Ishikawa (cell line): ENCODE measurements at regions not wholly inside any gene's neighbourhood (a gene's known extent, or its start where the extent isn't known, plus 50 kb on each side); places are given as distances from the start of the nearest gene placed in this dataset.

Experiments used
- CEBPB ChIP-seq: IDR thresholded peaks from 2 replicates; pipeline ENCODE4 v1.6.1; 2012
- CREB1 ChIP-seq: IDR thresholded peaks from 2 replicates; pipeline ENCODE4 v1.6.1; 2012; ENCODE audit warnings: low read depth
- EGR1 ChIP-seq: IDR thresholded peaks from 2 replicates; pipeline ENCODE4 v1.6.1; 2012
- EP300 ChIP-seq: IDR thresholded peaks from 2 replicates; pipeline ENCODE4 v1.6.1; 2012; ENCODE audit warnings: borderline replicate concordance
- FOXM1 ChIP-seq: IDR thresholded peaks from 2 replicates; pipeline ENCODE4 v1.6.1; 2012; ENCODE audit warnings: low read depth, borderline replicate concordance
- MAX ChIP-seq: IDR thresholded peaks from 2 replicates; pipeline ENCODE4 v1.6.1; 2012
- NFIC ChIP-seq: IDR thresholded peaks from 2 replicates; pipeline ENCODE4 v1.6.1; 2012
- RAD21 ChIP-seq: IDR thresholded peaks from 2 replicates; pipeline ENCODE4 v1.6.1; 2012; ENCODE audit warnings: low read depth
- REST ChIP-seq: IDR thresholded peaks from 2 replicates; pipeline ENCODE4 v1.6.1; 2012; ENCODE audit warnings: low read depth, mild to moderate bottlenecking
- TAF1 ChIP-seq: IDR thresholded peaks from 2 replicates; pipeline ENCODE4 v1.6.1; 2012; ENCODE audit warnings: low read depth, mild to moderate bottlenecking
- TCF12 ChIP-seq: IDR thresholded peaks from 2 replicates; pipeline ENCODE4 v1.6.1; 2012; ENCODE audit warnings: low read depth
- TEAD4 ChIP-seq: IDR thresholded peaks from 2 replicates; pipeline ENCODE4 v1.6.1; 2012
- YY1 ChIP-seq: IDR thresholded peaks from 2 replicates; pipeline ENCODE4 v1.6.1; 2012; ENCODE audit warnings: low read depth
- ZBTB7A ChIP-seq: IDR thresholded peaks from 2 replicates; pipeline ENCODE4 v1.6.1; 2012; ENCODE audit warnings: low read depth
- TF ChIP-seq, protein P1 (sequence below): IDR thresholded peaks from 2 replicates; pipeline ENCODE4 v1.6.1; 2012

- TF ChIP-seq, protein P1, sequence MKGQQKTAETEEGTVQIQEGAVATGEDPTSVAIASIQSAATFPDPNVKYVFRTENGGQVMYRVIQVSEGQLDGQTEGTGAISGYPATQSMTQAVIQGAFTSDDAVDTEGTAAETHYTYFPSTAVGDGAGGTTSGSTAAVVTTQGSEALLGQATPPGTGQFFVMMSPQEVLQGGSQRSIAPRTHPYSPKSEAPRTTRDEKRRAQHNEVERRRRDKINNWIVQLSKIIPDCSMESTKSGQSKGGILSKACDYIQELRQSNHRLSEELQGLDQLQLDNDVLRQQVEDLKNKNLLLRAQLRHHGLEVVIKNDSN = no peak
- no peak for TF ChIP-seq REST
- TF ChIP-seq TCF12 = no peak
- TF ChIP-seq NFIC = no peak
- no peak for TF ChIP-seq EP300
- TF ChIP-seq YY1 = no peak
- TF ChIP-seq RAD21 = no peak
- TF ChIP-seq MAX = no peak
- no peak for TF ChIP-seq TEAD4
Measured at GRCh38 chr4:19566041-19566440, 685.7 kb upstream of the SLIT2 start.

GRCh38 chr4:19562456-19562855 is 689.2 kb upstream of the SLIT2 start:
- TF ChIP-seq CEBPB (no peak), EP300 (no peak), ZBTB7A (no peak), TCF12 (no peak), REST (no peak), RAD21 (no peak), TAF1 (no peak), CREB1 (no peak)

DNA sequence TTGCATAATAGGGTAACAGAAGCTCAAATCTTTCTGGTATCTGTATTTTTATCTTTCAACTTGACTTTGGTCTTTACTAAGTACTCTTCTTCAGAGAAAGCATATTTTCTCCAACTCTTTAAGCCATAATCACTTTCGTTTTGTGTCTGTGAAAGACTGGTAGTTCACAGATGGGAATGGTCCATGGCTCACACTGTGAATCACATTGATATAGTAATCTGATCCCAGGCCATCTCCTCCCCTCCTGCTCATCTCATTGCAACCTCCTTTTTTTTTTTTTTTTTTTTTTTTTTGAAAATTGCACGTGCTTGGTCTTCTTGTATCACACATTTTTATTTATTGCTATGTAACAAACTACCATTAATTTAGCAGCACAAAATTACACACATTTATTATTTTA is 694.5 kb upstream of the SLIT2 start:
- TF ChIP-seq TCF12 = no peak
- TF ChIP-seq EGR1 = no peak
- no peak for TF ChIP-seq EP300
- TF ChIP-seq TAF1 = no peak
- TF ChIP-seq, protein P1 = no peak
- no peak for TF ChIP-seq TEAD4
- TF ChIP-seq CREB1 = no peak
- TF ChIP-seq REST = no peak
- TF ChIP-seq NFIC = no peak
- no peak for TF ChIP-seq FOXM1

DNA sequence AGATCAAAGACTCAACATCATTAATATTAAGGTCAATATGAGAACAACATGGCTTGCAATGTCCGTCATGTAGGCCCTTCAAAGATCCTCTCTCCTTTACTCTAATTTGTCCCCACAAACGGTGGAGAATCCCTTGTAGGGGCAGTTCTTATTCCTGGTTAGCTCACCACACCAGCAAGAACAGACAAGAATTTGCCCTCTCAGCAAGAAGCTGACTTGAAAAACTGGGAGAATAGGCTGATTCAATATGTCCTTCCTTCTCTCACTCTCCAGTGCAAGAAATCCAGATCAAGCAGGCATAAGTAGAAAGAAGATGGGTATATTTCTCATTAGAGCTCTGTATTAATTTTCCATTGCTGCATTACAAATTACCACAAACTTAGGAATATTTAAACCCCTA is 704.2 kb upstream of the SLIT2 start:
- no peak for TF ChIP-seq FOXM1
- TF ChIP-seq TEAD4 = no peak
- TF ChIP-seq MAX = no peak
- no peak for TF ChIP-seq YY1
- no peak for TF ChIP-seq RAD21

DNA sequence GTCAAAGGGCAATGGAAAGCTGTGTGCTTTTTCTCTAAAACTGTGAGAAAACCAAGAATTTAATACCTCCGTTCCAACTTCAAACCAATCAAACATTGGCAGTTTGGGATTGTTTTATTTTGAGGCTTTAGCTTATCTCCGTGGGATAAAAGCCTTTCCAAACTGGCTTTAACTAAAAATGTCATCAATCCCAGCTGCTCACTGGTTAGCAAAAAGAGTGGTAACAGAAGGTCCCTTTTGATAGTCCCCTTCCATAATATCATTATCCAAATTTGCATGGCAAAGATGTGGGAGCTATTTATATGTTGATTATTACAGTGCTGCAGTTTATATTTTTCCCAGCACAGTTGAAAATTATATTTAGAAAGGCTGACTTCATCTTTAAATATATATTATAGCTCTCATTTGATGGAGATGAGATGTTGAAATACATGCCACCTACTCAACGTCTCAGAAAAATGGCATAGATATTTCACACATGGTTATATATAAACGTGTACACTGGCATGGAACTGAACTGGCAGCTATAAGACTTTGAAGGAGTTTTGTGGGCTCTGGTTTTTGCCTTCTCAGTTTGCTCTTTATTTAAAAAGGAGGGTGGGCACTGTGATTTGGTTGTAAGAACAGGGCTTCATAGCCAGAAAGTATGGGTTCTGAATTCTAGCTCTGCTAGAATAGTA is 707.1 kb upstream of the SLIT2 start:
- no peak for TF ChIP-seq TCF12
- no peak for TF ChIP-seq TEAD4
- TF ChIP-seq MAX = no peak
- TF ChIP-seq ZBTB7A = no peak
- no peak for TF ChIP-seq EGR1
